Femur (tissue), 1 donor: ENCODE measurements at regions not wholly inside any gene's neighbourhood (a gene's known extent, or its start where the extent isn't known, plus 50 kb on each side); places are given as distances from the start of the nearest gene placed in this dataset.
"Not testable (repeated sequence)": the region's sequence is repeated elsewhere in the genome, so short reads cannot be mapped to it uniquely, and the experiment has no call there.

Source experiments
- DNase-seq: peaks from one replicate; pipeline ENCODE4 v3.0.0-alpha.2; 2017

DNA sequence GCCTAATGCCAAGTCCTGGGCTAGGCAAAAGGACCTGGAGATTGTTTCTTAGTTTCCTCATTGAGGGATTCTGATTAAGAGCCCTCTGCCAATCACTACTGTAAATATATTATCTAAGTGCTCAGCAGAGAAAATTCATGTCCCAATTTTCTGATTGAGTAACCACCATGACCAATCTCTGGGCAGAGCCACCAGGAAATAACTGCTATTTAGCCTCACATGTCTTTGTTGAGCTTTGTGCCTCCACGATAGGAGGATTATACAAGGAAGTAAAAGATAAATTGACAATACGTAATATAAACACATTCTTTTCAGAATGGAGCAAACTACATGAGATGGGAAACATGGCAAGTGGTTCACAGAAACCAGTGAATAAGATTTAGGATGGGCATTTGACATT lies 396.1 kb upstream of the PAPPA start:
- DNase-seq, result no peak

- DNase-seq, result no peak
Measured at GRCh38 chr9:115758441-115758840, 395.1 kb upstream of the PAPPA start.

- DNase-seq, result no peak
Measured at GRCh38 chr9:115759426-115759825, 394.2 kb upstream of the PAPPA start.

- peak; percentile 28 for DNase-seq
Measured at GRCh38 chr9:115764645-115765044, 388.9 kb upstream of the PAPPA start.

- no peak for DNase-seq
Measured at GRCh38 chr9:115765060-115765459, 388.5 kb upstream of the PAPPA start.

DNA sequence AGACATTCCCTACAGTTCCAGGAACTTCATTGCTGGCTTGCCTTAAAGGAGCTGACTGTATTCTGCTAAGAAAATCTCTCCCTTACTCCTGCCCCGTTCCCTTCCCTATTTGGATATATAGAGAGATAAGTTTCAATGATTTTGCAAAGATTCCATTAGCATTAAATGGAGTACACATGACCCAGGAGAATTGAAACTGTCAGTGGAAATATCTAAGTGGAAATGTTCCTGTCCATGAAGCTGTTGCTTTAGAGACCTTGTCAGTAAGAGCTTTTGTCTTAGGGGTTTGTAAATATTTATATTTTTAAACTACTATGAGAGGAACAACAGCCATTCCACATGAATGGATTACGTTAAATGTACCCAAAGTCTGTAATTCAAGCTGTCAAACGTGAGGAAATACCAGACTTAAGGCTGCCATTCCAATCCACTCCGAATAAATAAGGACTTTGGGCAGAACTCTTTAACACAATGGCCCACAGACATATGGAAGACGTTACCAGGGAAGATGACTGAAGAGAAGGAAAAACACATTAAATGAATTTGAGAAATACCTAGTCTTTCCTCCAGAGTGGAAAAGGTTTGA lies 387.1 kb upstream of the PAPPA start:
- no peak for DNase-seq

- DNase-seq, result no peak
Measured at GRCh38 chr9:115770521-115770920, 383.1 kb upstream of the PAPPA start.

DNA sequence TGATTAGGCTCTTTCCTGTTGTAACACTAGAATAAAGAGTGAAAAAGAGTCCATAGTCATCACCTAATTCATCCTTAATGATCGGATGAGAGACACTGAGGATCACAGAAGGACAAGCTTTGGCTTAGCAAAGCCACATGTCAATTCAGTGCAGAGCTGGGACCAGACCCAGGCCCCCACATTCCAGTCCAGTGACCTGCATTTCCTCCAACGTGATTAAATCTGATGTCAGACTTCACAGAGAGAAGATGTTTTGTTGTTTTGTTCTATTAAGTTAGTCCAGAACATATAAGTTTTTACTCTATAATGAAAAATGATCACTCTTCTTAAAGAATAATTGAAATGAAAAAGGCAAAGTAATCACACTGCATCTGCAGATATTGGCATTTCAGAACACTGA lies 377.9 kb upstream of the PAPPA start:
- no peak for DNase-seq

DNA sequence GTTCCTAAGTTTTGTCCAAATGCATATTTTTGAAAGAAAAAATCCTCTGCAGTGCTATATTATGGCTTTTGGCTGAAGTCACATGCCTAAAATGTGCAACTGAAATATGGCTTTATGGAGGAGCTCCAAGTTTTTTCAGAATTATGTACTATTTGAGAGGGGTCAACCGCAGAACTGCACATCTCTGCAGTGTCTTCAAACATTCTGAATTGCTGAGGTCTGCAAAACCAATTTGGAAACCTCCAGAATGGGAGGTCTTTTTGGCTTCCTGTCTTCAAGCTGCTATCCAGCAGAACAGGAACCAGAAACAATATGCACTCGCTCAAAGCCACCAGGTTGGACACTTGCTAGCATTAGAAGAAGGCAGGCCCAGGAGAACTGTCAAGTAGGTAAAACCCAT lies 376.0 kb upstream of the PAPPA start:
- DNase-seq, result peak; percentile 64

GRCh38 chr9:115781070-115781736 lies 372.4 kb upstream of the PAPPA start:
- no peak for DNase-seq

GRCh38 chr9:115786321-115786720 lies 367.3 kb upstream of the PAPPA start:
- no peak for DNase-seq

- DNase-seq, result no peak
Measured at GRCh38 chr9:115790520-115790919, 363.1 kb upstream of the PAPPA start.

DNA sequence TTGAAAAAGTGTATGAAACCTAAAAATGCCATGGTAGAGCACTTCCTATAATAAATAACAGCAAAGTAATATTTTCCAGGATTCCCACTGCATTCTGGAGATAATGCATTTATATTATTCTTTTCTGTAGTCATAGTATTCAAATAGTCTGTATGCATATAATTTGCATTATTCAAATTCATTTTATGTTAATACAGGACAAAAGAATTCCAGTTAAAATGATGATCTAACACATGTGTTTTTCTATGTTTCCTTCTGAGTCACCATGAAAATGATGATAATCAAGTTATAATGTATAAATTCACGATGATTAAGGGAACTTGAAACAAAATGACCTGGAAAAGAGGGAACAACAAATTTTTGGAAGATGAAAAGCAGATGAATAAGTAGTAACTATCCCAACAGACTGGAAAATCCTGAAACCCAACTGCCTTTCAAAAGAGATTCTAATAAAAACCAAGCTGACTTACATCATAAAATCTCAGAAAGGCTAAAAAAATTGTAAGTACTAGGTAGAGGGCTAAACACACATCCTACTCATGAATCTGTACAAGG lies 358.6 kb upstream of the PAPPA start:
- no peak for DNase-seq

DNA sequence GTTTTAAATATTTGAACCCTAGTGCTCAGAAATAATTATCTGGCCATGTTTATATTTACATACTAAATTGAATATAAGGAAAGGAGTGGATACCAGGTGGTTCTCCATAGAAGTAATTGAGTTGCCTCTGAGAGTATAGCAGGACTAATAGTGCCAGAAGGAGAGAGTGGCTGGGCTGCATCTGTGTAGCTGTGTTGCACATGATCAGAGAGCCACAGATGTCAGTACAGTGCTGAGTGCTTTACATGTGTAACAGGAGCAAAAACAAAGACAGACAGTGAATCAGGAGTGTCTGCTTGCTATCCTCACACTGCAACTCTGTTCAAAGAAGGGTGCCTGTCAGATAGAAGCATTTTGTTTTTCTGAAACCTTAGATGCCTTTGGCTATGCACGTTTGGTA lies 353.9 kb upstream of the PAPPA start:
- DNase-seq, result no peak

GRCh38 chr9:115804206-115804605 lies 349.4 kb upstream of the PAPPA start:
- no peak for DNase-seq

GRCh38 chr9:115808108-115808507 lies 345.5 kb upstream of the PAPPA start:
- no peak for DNase-seq

- no peak for DNase-seq
Measured at GRCh38 chr9:115808695-115809094, 344.9 kb upstream of the PAPPA start.

DNA sequence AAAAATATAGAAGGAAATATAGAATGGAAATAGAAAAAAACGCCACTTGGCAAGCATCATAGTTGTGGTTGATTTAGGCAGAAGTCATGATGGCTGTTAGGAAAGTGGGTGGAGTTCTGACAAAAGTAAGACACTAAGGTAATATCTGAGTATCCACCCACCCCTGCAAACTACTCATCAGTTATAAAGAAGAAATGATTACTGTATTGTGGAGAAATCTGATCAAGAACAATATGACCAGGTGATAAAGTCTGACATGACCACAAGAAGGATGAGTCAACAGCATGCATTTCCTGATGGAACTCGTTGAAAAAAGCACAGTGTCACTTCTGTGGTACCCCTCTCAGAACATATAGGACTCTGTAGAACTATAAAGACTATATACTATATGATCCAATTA lies 343.4 kb upstream of the PAPPA start:
- no peak for DNase-seq

DNA sequence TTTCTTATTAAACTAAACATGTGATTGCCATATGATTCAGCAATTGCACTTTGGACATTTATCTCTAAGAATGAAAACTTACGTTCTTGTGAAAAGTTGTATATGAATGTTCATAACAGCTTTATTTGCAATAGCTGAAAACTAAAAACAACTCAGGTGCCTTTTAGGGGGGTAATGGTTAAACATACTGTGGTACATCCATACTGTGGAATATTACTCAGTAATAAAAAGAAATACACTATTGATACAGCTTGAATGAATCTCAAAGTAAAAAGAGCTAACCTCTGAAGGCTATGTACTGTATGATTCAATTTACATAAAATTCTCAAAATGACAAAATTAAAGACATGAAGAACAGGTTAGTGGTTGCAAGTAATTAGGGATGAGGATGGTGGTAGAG lies 339.5 kb upstream of the PAPPA start:
- no peak for DNase-seq

DNA sequence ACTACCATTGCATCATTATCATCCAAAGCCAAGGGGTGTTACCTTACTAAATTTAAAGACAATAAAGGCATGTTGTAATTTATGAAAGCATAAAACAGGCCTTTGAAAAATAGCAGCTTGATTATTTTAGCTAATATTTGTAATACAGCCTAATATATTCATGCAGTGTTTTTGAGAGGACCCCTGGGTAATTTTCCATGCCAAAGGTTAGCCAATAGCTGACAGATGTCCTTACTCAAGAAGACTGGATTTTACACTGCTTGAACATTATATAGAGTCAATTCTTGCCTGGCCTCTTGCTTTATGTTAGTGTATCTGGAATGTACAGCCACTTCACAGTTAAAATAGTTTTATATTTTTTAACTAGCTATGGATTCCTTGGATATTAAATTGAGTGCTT lies 337.8 kb upstream of the PAPPA start:
- DNase-seq, result no peak

- DNase-seq, result not testable (repeated sequence)
Measured at GRCh38 chr9:115818651-115819050, 334.9 kb upstream of the PAPPA start.

DNA sequence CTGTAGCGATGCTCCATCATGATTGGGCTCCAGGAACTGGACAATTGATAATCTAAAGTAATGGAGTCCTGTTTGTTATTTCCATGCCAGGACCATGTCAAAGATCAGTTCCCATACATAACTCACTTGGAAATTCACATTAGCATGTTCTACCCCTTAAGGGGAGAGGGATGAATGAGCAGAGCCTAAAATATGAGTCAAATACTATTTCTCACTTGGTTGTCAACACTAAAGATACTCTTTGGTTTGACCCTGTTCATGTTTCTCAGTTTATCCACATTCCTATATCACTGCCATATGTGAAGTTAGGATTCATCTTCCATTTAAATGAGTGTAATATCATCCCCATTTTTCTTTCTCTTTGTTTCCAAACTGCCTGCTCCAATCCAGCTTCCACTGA lies 321.6 kb upstream of the PAPPA start:
- DNase-seq, result no peak

GRCh38 chr9:115837618-115838017 lies 316.0 kb upstream of the PAPPA start:
- DNase-seq, result no peak

GRCh38 chr9:115838417-115838816 lies 315.2 kb upstream of the PAPPA start:
- DNase-seq, result no peak

DNA sequence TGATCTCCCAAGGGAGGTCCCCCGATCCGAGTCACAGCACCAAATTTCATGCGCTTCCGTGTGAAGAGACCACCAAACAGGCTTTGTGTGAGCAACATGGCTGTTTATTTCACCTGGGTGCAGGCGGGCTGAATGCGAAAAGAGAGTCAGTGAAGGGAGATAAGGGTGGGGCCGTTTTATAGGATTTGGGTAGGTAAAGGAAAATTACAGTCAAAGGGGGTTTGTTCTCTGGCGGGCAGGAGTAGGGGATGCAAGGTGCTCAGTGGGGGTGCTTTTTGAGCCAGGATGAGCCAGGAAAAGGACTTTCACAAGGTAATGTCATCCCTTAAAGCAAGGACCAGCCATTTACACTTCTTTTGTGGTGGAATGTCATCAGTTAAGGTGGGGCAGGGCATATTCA lies 309.2 kb upstream of the PAPPA start:
- DNase-seq, result not testable (repeated sequence)
